CD4-positive, alpha-beta T cell treated with Interleukin-12 subunit alpha and Interleukin-12 subunit beta, for 1 hour (primary cell): ENCODE measurements at regions not wholly inside any gene's neighbourhood (a gene's known extent, or its start where the extent isn't known, plus 50 kb on each side); places are given as distances from the start of the nearest gene placed in this dataset.
"Not testable (repeated sequence)": the region's sequence is repeated elsewhere in the genome, so short reads cannot be mapped to it uniquely, and the experiment has no call there.

Experiments
- DNase-seq: peaks from one replicate; pipeline ENCODE4 v3.0.0-alpha.2; 2020

DNA sequence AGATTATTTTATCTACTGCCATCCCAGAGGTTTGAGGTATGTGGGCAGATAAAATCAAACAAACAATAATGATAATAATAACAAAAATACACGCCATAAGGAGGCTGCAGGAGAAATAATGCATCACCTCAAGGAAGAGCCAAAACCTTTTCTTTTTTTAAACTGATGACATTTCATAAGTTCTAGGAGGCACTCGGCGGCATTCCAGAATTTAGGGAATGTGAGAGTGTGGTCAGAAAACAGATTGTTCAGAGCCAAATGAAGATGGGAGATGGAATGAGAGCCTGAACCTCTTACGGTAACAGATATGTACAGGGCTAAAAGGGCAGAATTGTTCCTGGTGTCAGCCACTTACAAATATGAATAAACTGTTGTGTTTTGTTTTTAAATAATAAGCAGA is 615.0 kb upstream of the CHD1 start:
- no peak for DNase-seq

DNA sequence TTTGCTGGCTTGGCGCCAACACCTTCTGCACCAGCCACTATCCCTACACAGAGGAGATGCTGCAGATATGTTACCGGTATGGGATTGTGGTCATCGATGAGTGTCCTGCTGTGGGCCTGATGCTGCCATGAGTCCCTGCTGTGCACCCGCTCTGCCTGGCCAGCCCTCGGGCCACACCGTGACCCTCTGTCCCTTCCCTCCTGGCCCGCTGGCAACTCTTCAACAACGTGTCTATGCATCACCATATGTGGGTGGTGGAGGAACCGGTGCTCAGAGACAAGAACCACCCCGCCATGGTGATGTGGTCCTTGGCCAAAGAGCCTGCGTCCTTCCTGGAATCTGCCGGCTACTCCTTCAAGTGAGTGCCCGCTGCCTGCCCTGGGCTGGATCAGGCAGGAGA is 605.4 kb upstream of the CHD1 start:
- not testable (repeated sequence) for DNase-seq

DNA sequence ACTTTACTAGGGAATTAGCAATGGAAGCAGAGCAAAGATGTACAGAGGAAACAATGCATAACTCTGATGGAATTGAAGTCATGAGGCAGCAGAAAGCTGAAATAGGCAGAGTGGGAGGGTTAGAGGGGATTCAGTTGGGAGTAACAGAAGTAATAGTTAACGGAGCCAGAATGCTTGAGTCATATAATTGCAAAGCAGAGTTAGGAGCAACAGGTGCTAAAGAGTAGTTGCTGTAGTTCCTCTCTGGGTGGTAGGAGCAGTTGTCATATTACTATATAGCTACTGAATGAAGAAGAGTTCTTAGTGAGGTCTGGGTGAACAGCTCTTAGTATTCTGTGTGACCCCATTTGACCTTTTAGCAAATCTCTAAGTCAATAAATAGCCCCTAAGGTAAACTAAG is 592.9 kb upstream of the CHD1 start:
- not testable (repeated sequence) for DNase-seq

DNA sequence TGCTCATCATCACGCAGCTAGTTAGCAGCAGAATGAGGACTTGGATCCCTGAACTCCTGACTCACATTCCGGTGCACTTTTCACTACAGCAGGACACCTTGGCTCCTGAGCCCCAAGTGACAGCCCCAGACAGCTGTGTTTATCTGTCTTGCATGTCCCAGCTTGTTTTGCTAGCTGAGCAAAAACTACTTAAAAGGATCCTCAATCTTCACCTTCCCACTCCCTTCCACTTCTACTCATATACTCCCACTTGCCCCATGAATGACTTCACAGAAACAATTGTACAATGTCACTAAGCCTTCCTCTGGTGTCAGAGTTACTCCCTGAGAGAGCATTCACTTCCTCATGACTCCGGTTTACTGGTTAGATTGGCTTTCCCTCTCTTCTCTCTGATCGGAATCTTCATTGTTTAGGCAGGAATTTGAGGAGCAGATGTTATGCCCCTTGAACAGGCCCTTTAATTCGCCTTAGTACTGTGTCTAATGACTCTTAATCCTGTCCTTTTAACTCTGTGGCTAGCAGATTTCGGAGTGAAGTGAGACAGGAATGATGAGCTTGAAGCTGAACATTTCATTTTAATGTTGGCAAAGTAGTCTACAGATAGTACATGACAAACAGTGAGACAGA is 587.2 kb upstream of the CHD1 start:
- not testable (repeated sequence) for DNase-seq

DNA sequence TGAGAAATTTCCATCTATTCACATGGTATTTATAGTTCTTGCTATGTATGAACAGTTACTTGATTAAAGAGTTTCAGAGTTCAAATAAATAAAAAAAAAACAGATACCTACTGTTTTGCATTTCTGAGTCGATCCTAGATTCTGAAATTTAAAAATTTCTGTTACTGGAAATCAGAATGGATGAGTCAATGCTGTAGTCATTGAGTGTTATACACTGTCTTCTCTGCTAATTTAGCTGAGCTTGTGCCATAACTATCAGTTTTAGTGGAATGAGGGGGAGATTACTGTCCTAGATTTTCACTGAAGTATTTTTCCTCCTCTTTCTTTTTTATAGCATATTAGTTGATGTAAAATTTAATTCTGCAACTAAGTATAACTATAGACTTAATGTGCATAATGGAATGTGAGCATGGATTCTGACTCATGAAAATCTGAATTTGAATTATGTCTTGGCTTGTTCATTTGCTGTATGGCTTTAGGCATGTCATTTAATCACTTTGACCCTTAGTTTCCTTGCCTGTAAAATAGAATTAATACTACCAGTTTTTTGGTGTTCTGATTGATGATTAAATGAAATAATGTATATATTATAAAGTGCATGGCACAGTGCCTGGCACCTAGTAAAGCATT is 581.5 kb upstream of the CHD1 start:
- not testable (repeated sequence) for DNase-seq

DNA sequence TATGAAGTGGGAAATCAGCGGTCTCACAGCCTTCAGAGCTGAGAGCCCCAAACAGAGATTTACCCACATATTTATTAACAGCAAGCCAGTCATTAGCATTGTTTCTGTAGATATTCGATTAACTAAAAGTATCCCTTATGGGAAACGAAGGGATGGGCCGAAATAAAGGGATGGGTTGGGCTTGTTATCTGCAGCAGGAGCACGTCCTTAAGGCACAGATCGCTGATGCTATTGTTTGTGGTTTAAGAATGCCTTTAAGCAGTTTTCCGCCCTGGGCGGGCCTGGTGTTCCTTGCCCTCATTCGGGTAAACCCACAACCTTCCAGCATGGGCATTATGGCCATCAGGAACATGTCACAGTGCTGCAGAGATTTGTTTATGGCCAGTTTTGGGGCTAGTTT is 580.3 kb upstream of the CHD1 start:
- DNase-seq = not testable (repeated sequence)

DNA sequence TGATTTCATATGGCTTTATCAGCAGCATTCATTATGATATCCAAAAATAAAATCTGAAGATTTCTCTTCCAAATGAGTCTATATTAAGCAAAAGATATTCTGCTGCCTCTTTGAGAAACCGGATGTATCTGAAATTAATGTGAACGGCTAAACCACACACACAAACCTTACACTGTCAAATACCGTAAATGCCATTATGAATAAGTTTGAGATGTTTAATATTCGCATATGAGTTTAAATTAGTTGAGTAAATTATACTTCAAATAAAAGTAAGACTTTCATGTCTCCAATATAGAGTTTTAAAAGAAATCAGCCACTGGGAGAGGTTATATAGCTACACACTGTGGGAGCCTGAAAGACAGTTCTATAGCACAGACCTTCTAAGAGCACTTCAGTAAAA is 566.6 kb upstream of the CHD1 start:
- not testable (repeated sequence) for DNase-seq

DNA sequence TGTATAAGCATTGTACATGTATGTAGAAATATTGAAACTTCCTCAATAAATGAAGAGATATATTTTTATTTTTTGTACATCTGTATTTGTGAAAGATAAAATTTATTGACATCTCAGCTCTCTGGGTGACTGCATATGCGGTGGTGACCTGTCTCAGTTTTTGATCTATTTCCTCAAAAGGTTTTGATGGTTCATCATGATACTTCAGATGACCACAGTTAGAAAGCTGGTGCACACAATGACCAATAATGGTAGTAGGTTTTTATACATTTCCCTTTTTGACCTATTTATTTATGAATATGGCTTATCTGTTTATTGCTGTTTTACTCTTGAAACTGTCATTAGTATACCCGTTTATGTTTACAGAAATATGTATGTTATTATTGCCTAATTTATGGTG is 549.6 kb upstream of the CHD1 start:
- DNase-seq = not testable (repeated sequence)

DNA sequence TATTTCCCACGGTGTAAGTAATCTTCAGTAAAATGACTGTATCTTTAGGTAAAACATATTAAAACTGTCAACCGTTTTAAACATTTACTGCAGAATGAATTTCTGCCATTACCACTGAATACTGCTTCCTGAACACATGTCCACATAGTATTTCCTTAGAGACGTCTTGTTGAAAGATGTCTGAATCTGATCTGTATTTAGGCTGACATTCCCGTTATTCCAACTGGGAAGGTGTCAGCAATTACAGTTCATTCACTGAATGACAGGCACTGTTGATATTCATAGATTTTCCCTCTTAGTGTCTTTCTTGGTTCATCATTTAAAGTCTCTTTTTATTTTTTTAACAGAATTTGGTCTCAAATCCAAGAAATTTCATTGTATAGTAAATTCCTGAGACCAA is 544.5 kb upstream of the CHD1 start:
- not testable (repeated sequence) for DNase-seq

DNA sequence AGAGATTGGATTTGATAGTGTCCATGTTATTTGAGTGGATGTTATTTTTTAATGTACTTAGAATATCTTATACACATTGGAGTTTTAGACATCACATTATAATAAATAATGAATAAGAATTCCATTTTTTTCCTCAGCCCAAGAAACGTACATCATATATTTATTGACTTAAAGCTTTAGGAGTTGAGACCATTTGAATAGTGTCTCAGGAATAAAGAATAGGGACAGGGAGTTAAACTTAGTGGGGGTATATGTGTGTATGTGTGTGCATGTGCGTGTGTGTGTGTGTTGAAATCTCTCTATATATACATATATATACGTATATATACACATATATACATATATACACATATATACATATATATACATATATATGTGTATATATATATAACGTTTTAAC is 542.9 kb upstream of the CHD1 start:
- DNase-seq = not testable (repeated sequence)

DNA sequence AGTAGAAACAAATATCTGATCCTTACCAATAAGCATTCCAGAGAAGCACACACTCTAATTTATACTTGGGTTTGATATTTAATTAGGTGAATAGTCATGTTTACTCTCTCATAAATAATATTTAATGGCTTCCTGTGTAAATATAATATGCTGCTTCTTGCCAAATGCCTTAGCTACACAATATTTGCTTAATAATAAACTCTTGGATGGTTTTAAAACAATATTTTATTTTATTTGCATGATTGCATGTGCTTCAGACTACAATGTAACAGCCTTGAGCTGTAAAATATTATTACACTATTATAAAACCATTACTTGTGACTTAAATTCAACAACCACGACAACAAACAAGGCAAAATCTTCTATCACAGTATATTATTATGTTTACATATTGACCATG is 542.4 kb upstream of the CHD1 start:
- DNase-seq = not testable (repeated sequence)

DNA sequence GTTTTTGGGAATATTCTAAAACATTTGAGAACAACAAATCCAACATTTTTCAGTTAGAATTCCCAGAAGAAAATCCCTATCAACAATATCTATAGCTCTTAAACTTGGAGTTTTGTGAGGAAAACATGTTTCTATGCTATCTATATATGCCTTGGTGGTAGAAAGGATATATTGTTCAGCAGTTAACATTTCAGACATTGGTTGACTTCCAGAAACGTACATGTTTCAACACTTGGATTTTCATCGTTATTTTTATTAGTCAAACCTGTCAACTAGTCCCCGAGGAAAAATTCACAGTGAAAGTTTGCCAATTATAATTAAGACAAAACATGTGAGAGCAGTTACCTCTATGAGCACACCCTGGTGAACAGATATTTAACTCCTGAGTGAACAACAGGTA is 541.8 kb upstream of the CHD1 start:
- DNase-seq = not testable (repeated sequence)

DNA sequence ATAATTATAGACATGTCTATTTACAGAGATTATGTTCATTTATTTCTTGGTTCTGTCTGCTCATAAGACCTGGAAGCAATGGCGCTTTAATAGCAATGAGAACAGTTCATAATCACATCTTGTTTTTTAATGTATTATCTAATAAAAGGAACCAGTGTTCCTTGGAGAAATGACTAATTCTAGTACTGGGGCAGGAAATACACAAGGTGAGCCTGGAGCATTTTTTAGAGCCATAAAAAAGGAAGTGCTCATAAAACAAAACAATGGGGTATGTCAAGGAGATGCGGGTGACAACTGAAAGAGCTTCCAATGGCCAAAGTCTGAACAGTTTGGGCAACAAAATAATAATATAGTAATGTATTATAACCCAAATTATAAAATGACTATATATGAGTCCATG is 531.9 kb upstream of the CHD1 start:
- no peak for DNase-seq

DNA sequence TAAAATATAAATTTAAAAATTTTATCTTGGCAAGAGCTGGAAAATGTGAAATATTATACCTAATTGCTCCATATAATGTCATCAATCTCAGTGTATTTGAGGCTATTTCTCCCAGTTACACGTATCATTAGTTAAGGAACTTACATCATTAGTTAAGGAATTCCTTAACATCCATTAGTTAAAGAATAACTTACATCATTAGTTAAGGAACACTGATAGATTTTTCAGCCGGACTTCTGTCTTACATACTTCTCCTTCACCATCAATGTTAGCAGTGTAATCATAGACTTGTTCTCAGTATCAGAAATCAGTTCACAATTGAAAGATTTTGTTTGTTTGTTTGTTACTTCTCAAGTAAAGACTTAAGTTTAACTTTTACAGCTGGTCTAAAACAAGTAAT is 524.4 kb upstream of the CHD1 start:
- DNase-seq = no peak

DNA sequence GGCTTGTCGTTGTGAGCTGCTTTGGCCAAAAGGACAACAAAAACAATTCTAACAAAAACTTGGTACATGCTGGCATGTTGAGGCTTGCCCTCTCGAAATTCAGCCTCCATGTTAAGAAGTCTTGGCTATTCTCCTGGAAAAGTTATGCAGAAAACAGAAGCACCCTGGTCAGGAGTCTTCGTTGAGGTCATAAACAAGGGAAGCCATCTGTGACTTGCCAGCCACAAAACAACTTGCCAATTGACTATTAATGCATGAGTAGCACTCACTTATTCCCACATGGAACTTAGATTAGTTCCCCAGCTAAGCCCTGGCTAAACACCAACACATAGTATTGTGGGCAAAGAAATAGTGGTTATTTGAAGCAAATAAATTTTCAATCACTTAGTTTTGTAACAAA is 521.0 kb upstream of the CHD1 start:
- no peak for DNase-seq

DNA sequence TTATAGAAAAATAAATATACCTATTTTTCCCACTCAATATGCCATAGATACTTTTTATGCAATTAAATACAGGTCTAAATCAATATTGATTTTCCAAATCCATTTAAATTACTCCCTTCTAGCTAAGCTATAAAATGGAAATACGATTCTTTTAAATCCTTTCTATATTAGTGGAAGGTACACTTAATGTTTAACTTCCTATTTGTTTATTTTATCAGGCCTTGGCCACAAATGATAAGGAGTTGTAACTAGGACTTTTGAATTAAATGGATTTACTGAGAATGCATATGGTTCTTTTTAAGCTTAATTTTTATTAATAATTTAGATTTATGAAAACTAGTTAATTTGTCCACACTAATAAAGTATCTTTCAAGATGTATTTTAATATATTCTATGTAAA is 517.0 kb upstream of the CHD1 start:
- DNase-seq = no peak

DNA sequence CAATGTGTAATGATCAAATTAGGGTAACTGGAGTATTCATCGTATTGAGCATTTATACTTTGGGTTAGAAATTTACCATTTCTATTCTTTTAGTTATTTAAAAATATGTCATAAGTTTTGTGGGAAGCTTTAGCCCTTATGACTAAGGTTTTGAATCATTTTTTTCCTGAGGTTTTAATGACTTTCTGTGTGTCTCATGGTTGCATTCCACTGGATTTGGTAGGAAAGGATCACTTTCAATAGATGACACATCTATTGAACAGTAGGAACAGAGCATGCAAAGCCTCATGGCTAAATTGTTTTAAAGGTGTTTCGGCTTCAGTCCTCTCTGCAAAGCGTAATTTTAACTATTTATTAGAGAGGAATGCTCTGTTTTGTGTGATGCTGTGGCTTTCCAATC is 512.4 kb upstream of the CHD1 start:
- no peak for DNase-seq

DNA sequence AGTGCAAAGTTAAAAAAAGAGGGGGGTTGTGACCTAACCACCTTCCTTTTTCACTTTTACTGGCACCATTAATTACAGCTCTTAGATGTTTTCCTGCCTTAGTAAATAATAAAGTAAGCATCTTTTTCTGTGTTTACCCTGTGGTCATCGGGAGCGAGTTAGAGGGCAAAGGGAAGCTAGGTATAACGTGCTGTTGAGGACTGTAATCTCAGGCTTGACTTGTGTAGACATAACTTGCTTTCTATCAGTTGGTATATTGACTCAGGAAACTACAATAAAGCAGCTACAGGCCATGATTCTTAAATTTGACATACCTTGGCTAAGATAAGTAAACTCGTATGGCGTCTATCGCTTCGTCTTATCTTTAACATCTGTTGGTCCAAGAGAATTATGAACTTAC is 509.8 kb upstream of the CHD1 start:
- no peak for DNase-seq

DNA sequence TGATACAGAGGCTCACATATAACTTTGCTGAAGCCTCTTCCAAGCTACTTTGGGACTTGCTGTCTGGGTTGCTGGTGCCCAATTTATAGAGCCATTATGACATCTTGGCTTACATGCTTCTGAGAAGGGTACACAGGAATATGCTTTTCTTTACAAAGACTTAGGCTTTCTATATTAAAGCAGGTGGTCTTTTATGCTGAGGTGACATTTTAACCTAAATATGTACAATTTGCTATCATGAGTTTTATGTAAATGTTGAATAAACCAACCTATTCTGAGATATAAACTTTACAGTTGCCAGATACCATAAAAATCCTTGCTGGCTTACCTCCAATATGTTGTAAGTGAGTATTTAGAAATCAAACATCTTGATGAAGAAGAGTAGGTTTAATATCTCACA is 509.2 kb upstream of the CHD1 start:
- DNase-seq = no peak

DNA sequence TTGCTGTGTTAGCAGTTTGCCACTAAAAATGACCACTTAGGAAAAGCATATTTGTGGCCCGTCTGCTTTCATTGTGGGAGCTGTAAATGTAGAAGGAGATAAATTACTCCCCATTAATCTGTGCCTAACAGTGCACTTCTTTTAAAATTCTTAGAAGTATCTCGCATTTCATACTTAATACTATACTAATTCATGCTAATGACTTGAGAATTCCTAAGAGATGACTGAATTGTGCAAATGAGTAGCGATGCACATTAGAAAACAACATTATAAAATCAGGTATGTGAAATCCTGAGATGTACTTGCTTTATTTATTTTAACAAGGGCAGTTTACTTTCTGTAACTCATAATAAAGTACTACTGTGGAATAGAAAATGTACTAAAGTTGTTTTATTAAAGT is 494.6 kb upstream of the CHD1 start:
- not testable (repeated sequence) for DNase-seq

DNA sequence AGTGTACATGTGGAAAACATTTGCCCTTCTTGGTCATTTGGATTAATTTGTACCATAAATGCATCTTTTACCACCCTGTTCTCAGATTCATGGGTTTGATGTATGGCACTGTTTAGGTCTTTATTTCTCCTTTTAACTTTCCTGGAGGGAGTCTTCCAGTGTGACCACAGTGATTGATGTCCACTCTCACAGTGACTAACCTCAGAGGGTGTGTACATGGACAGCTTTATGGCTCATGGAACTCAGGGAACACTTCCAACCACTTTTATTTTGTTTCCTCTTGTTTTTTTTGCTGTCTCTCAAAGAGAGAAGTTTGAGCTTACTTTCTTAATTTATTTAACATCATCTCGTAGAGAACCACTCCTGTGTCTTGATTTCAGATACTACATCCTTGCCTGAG is 489.8 kb upstream of the CHD1 start:
- DNase-seq = not testable (repeated sequence)

DNA sequence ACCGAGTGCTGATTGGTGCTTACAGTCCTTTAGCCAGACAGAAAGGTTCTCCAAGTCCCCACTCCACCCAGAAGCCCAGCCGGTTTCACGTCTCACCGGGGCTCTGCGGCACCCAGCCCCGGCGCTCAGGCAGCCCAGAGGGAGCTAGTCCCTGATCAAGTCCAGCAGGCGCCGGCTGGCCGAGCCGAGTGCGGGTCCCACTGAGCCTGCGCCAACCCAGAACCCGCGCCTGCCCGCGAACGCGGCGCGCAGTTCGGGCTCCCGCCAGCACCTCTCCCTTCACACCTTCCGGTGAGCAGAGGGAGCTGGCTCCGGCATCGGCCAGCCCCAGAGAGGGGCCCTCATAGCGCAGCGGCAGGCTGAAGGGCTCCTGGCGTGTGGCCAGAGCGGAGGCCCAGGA is 481.6 kb upstream of the CHD1 start:
- DNase-seq = not testable (repeated sequence)

DNA sequence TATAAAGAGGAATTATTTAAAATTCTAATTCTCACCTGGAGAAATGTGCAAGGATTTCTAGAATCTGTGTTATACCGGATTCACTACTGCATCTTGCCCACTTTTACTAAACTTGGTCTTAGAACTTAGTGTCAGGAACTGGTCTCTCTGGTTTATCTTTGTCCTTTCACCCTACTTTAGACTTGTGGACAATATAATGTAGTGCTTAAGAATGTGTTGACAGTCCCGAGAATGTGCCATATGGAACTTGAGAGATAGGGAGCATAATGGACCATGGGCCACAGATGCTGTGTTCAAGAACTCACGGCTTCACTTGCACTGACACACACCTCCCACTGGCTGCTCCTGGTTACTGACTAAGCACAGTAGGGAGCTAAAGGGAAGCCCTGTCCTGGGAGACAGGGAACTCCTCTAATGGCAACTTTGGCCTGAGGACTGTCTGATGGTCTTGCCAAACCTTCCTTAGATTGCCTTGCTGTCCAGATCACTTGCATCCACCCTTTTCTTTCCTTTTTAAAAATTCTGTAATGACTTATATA is 476.0 kb upstream of the CHD1 start:
- not testable (repeated sequence) for DNase-seq

DNA sequence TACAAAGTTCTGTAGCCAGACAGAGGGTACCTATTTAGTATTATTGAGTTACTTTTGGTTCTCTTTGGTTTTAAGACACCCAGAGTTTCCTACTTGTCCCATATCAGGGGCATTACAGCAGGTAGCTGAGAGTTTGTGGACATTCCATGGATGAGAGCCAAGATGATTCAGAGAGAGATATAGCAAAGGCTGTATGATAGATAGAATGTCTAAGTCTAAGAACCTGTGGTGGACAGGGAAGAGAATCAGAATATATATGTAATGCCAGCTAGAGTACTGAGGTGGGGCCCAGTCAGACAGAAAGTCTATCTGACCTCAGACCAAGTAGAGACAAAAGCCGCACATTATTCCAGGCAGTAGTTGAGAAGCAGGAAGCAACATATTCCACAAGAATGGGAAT is 471.8 kb upstream of the CHD1 start:
- DNase-seq = not testable (repeated sequence)

DNA sequence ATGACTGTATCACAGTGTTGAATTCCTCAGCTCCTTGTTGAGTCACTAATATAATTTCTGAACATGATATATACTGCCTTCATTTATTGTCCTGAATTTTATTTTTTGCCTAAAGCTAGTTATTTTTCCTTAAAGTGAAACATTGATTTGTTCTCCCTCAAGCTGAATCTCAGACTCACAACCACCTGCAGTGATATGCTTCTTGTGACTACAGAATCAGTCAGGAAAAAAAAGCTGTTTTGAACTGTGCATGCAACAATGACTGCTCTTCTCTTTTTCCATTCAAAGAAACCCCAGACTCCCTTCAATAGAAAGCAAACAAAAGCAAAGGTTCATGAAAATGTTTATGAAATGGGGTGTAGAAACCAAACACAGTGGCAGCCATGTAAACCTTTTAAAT is 470.2 kb upstream of the CHD1 start:
- DNase-seq = no peak
